HK-2 (cell line): ENCODE measurements at regions not wholly inside any gene's neighbourhood (a gene's known extent, or its start where the extent isn't known, plus 50 kb on each side); places are given as distances from the start of the nearest gene placed in this dataset.
A peak's percentile ranks its signal among the peaks of the same experiment; 100 is the strongest.

Experiments used
- DNase-seq: peaks from one replicate; pipeline ENCODE4 v3.0.0-alpha.2; 2018; ENCODE audit not compliant: unreplicated experiment

GRCh38 chr4:112894951-112895350 is 154.5 kb upstream of the ANK2 start:
- DNase-seq = no peak

- no peak for DNase-seq
Measured at GRCh38 chr4:112895811-112896608, 153.4 kb upstream of the ANK2 start.

GRCh38 chr4:112896609-112897190 is 152.8 kb upstream of the ANK2 start:
- DNase-seq = no peak

- no peak for DNase-seq
Measured at GRCh38 chr4:112897543-112897942, 151.9 kb upstream of the ANK2 start.

GRCh38 chr4:112898357-112899141 is 150.9 kb upstream of the ANK2 start:
- no peak for DNase-seq

GRCh38 chr4:112900416-112900815 is 149.0 kb upstream of the ANK2 start:
- no peak for DNase-seq

GRCh38 chr4:112901962-112902411 is 147.5 kb upstream of the ANK2 start:
- DNase-seq = no peak

GRCh38 chr4:112905728-112906127 is 143.7 kb upstream of the ANK2 start:
- DNase-seq = no peak

GRCh38 chr4:112908511-112908910 is 140.9 kb upstream of the ANK2 start:
- DNase-seq = peak; percentile 7

- DNase-seq = no peak
Measured at GRCh38 chr4:112910109-112910736, 139.2 kb upstream of the ANK2 start.

- DNase-seq = no peak
Measured at GRCh38 chr4:112916868-112917267, 132.6 kb upstream of the ANK2 start.

- no peak for DNase-seq
Measured at GRCh38 chr4:112923516-112923915, 125.9 kb upstream of the ANK2 start.

- no peak for DNase-seq
Measured at GRCh38 chr4:112926819-112927218, 122.6 kb upstream of the ANK2 start.

- DNase-seq = no peak
Measured at GRCh38 chr4:112927544-112927943, 121.9 kb upstream of the ANK2 start.

- no peak for DNase-seq
Measured at GRCh38 chr4:112931001-112931400, 118.5 kb upstream of the ANK2 start.

GRCh38 chr4:112933790-112934189 is 115.7 kb upstream of the ANK2 start:
- no peak for DNase-seq

- DNase-seq = no peak
Measured at GRCh38 chr4:112938461-112939058, 110.9 kb upstream of the ANK2 start.

GRCh38 chr4:112939901-112940300 is 109.6 kb upstream of the ANK2 start:
- DNase-seq = no peak

GRCh38 chr4:112940336-112940735 is 109.1 kb upstream of the ANK2 start:
- no peak for DNase-seq

GRCh38 chr4:112942077-112942476 is 107.4 kb upstream of the ANK2 start:
- no peak for DNase-seq

GRCh38 chr4:112942997-112943396 is 106.5 kb upstream of the ANK2 start:
- no peak for DNase-seq

GRCh38 chr4:112944006-112944405 is 105.4 kb upstream of the ANK2 start:
- no peak for DNase-seq
